Neural progenitor cell (in vitro differentiated cells): ENCODE measurements at regions not wholly inside any gene's neighbourhood (a gene's known extent, or its start where the extent isn't known, plus 50 kb on each side); places are given as distances from the start of the nearest gene placed in this dataset.

Source experiments
- DNase-seq: peaks from one replicate; pipeline ENCODE4 v3.0.0-alpha.2; 2016; ENCODE audit warnings: low spot score
- H2AFZ ChIP-seq: fragments of 200-600 bp; sonication (generic); replicated peaks from 2 replicates; pipeline ENCODE4 v1.6.1; 2016; ENCODE audit warnings: antibody characterized with exemption
- H3F3A ChIP-seq: fragments of 200-600 bp; sonication (generic); 2 replicates; pipeline ENCODE4 v1.6.1; 2016; ENCODE audit warnings: antibody characterized with exemption, low read depth
- H3K27ac ChIP-seq: fragments of 200-600 bp; sonication (generic); 2 replicates; pipeline ENCODE4 v1.5.1; 2016; ENCODE audit warnings: mild to moderate bottlenecking
- H3K27me3 ChIP-seq: fragments of 200-600 bp; sonication (generic); 2 replicates; pipeline ENCODE4 v1.6.1; 2016; ENCODE audit warnings: mild to moderate bottlenecking, moderate library complexity
- H3K36me3 ChIP-seq: fragments of 200-600 bp; sonication (generic); 2 replicates; pipeline ENCODE4 v1.5.1; 2016
- H3K4me1 ChIP-seq: fragments of 200-600 bp; sonication (generic); 2 replicates; pipeline ENCODE4 v1.6.1; 2016; ENCODE audit warnings: mixed run types
- H3K4me2 ChIP-seq: fragments of 200-600 bp; sonication (generic); 2 replicates; pipeline ENCODE4 v1.6.1; 2016
- H3K4me3 ChIP-seq: fragments of 200-600 bp; sonication (generic); 2 replicates; pipeline ENCODE4 v1.5.1; 2016
- H3K79me2 ChIP-seq: fragments of 200-600 bp; sonication (generic); 2 replicates; pipeline ENCODE4 v1.6.1; 2016; ENCODE audit warnings: low read depth
- H3K9ac ChIP-seq: fragments of 200-600 bp; sonication (generic); 2 replicates; pipeline ENCODE4 v1.6.1; 2016
- H3K9me3 ChIP-seq: fragments of 200-600 bp; sonication (generic); 2 replicates; pipeline ENCODE4 v1.5.1; 2016; ENCODE audit warnings: low read depth
- H4K20me1 ChIP-seq: fragments of 200-600 bp; sonication (generic); 2 replicates; pipeline ENCODE4 v1.6.1; 2016; ENCODE audit warnings: low read depth
- H3K27ac Mint-ChIP-seq: 3 replicates; pipeline ENCODE4 v1.8.0; 2021; ENCODE audit warnings: mixed read lengths
- H3K27me3 Mint-ChIP-seq: 2 replicates; pipeline ENCODE4 v1.8.0; 2022; ENCODE audit warnings: low read depth, mild to moderate bottlenecking, inconsistent platforms, moderate library complexity, mixed read lengths; ENCODE audit not compliant: insufficient read depth
- H3K36me3 Mint-ChIP-seq: 3 replicates; pipeline ENCODE4 v1.8.0; 2021; ENCODE audit warnings: mixed read lengths
- H3K4me1 Mint-ChIP-seq: 3 replicates; pipeline ENCODE4 v1.8.0; 2021; ENCODE audit warnings: mixed read lengths
- H3K4me3 Mint-ChIP-seq: 3 replicates; pipeline ENCODE4 v1.8.0; 2021; ENCODE audit warnings: mild to moderate bottlenecking, moderate library complexity, mixed read lengths
- H3K9me3 Mint-ChIP-seq: 3 replicates; pipeline ENCODE4 v1.8.0; 2020; ENCODE audit warnings: mixed read lengths
- EZH2 ChIP-seq: fragments of 200-600 bp; sonication (generic); IDR thresholded peaks from 2 replicates; pipeline ENCODE4 v1.6.1; 2017; ENCODE audit warnings: antibody characterized with exemption, mild to moderate bottlenecking, moderate library complexity
- EZH2phosphoT487 ChIP-seq: fragments of 200-600 bp; sonication (generic); IDR thresholded peaks from 2 replicates; pipeline ENCODE4 v1.6.1; 2017; ENCODE audit warnings: antibody characterized with exemption
- TF ChIP-seq, protein P1 (sequence below): fragments of 200-600 bp; sonication (generic); IDR thresholded peaks from 2 replicates; pipeline ENCODE4 v1.5.1; 2017; ENCODE audit warnings: antibody characterized with exemption, mild to moderate bottlenecking

DNA sequence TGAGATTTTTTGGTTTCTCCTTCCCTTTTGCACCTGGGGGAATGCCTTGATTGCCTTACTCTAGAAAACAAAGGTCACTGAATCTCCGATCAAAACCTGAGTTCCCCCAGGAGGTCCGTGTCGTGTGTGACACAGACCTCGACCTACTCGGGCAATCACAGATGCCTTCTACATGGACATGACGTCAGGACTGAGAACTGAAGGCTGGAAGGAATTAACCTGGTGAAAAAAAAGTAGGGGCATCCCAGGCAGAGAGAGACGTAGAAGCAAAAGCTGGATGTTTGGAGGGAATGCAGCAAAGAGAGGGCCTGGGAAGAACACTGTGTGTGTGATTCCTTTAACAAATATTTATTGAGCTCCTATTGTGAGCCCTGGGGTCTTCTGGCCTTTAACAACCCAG lies 178.0 kb downstream of the PRDM2 start:
- no peak overlapping the region for H3K27ac ChIP-seq
- H4K20me1 ChIP-seq: no peaks in the 10 kb centered on the region
- H3K9me3 Mint-ChIP-seq: peaks cover 4% of the 10 kb centered on the region
- no peaks in the 10 kb centered on the region for H3K36me3 ChIP-seq
- no peak overlapping the region for H3K27ac Mint-ChIP-seq
- H3K4me1 ChIP-seq: peaks cover 6% of the 10 kb centered on the region
- no peak overlapping the region for H2AFZ ChIP-seq
- H3K27me3 ChIP-seq: peaks cover 5% of the 10 kb centered on the region
- no peaks in the 10 kb centered on the region for H3K36me3 Mint-ChIP-seq
- no peak overlapping the region for H3K4me3 ChIP-seq
- no peak overlapping the region for H3K9ac ChIP-seq
- no peaks in the 10 kb centered on the region for H3K79me2 ChIP-seq
- peaks cover 6% of the 10 kb centered on the region for H3K4me1 Mint-ChIP-seq
- H3K27me3 Mint-ChIP-seq: peaks cover 5% of the 10 kb centered on the region
- H3F3A ChIP-seq: no peaks in the 10 kb centered on the region
- TF ChIP-seq EZH2 (no peak), EZH2phosphoT487 (no peak)
- TF ChIP-seq, protein P1, sequence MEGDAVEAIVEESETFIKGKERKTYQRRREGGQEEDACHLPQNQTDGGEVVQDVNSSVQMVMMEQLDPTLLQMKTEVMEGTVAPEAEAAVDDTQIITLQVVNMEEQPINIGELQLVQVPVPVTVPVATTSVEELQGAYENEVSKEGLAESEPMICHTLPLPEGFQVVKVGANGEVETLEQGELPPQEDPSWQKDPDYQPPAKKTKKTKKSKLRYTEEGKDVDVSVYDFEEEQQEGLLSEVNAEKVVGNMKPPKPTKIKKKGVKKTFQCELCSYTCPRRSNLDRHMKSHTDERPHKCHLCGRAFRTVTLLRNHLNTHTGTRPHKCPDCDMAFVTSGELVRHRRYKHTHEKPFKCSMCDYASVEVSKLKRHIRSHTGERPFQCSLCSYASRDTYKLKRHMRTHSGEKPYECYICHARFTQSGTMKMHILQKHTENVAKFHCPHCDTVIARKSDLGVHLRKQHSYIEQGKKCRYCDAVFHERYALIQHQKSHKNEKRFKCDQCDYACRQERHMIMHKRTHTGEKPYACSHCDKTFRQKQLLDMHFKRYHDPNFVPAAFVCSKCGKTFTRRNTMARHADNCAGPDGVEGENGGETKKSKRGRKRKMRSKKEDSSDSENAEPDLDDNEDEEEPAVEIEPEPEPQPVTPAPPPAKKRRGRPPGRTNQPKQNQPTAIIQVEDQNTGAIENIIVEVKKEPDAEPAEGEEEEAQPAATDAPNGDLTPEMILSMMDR: no peak
- no peak for DNase-seq
- H3K4me3 Mint-ChIP-seq: no peak overlapping the region
- no peaks in the 10 kb centered on the region for H3K9me3 ChIP-seq
- no peak overlapping the region for H3K4me2 ChIP-seq

DNA sequence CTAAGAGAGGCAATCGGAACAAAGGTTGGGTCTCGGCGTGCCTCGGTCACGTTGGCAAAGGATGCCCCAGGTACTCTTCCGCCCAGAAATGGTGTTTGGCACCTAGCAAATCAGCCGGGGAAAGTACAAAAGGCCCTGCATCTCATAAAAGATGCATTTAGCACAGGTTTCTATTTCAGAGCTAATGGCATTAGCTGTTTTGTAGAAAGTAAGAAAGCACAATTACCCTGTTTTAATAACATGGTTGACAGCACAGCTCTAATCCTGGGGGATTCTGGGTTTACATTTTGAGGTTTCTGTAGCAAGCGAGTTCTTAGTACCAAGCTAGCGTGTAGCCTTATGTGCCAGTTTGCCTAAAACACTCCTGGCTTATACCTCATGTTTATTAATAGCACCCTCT lies 178.5 kb downstream of the PRDM2 start:
- Histone ChIP-seq H3K4me2 (no peak overlapping the region), H3K9me3 (no peaks in the 10 kb centered on the region), H3K27ac (no peak overlapping the region), H3K79me2 (no peaks in the 10 kb centered on the region), H3K9ac (no peak overlapping the region), H3K27me3 (peaks cover 10% of the 10 kb centered on the region), H4K20me1 (no peaks in the 10 kb centered on the region), H3F3A (no peaks in the 10 kb centered on the region), H2AFZ (no peak overlapping the region), H3K4me3 (no peak overlapping the region), H3K36me3 (no peaks in the 10 kb centered on the region), H3K4me1 (peaks cover 1% of the 10 kb centered on the region)
- peaks cover 4% of the 10 kb centered on the region for H3K9me3 Mint-ChIP-seq
- H3K27me3 Mint-ChIP-seq: peaks cover 5% of the 10 kb centered on the region
- peaks cover 2% of the 10 kb centered on the region for H3K4me1 Mint-ChIP-seq
- TF ChIP-seq, protein P1: no peak
- TF ChIP-seq EZH2 (no peak), EZH2phosphoT487 (no peak)
- no peak for DNase-seq
- no peaks in the 10 kb centered on the region for H3K36me3 Mint-ChIP-seq
- H3K4me3 Mint-ChIP-seq: no peak overlapping the region
- H3K27ac Mint-ChIP-seq: no peak overlapping the region

DNA sequence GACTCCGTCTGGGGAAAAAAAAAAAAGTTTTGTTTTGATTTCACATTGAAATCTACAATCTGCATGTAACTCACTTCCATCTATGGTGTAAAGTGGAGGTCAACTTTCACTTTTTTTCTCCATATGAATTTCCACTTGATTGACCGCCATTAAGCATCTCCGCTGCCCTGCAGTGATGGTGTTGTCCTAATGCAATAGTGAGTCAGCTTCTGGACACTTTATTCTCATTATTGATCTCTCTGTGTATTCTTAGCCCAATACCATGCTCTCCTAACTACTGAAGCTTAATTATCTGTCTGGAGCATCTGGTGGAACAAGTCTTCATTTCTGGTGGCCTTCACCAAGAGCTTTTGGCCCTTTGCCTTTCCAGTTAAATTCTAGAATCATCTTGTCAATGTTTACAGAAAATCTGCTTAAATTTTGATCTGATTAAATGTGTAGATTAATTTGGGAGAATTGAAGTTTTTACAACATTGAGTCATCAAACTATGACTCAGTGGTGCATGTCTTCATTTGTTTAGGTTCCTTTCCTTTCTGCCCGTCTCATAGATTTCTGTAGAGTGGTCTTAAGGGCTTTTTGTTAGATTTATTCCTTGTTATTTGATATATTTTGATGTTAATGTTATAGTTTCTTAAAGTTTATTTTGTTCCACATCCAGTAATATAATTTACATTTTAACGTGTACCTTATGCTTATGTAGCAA lies 181.5 kb downstream of the PRDM2 start:
- H3K4me1 ChIP-seq: no peaks in the 10 kb centered on the region
- H3K4me2 ChIP-seq: no peak overlapping the region
- no peaks in the 10 kb centered on the region for H3K36me3 Mint-ChIP-seq
- H3K79me2 ChIP-seq: no peaks in the 10 kb centered on the region
- no peak overlapping the region for H3K9ac ChIP-seq
- H3K27me3 Mint-ChIP-seq: peaks cover under 1% of the 10 kb centered on the region
- no peak for TF ChIP-seq EZH2
- TF ChIP-seq EZH2phosphoT487: no peak
- TF ChIP-seq, protein P1: no peak
- H2AFZ ChIP-seq: no peak overlapping the region
- DNase-seq: no peak
- no peak overlapping the region for H3K27ac Mint-ChIP-seq
- H3K9me3 ChIP-seq: no peaks in the 10 kb centered on the region
- peaks cover 40% of the 10 kb centered on the region for H3K27me3 ChIP-seq
- H3F3A ChIP-seq: no peaks in the 10 kb centered on the region
- no peaks in the 10 kb centered on the region for H3K4me1 Mint-ChIP-seq
- peaks cover 2% of the 10 kb centered on the region for H3K9me3 Mint-ChIP-seq
- no peak overlapping the region for H3K4me3 ChIP-seq
- H3K4me3 Mint-ChIP-seq: no peak overlapping the region
- no peak overlapping the region for H3K27ac ChIP-seq
- no peaks in the 10 kb centered on the region for H4K20me1 ChIP-seq
- H3K36me3 ChIP-seq: no peaks in the 10 kb centered on the region
